HFF-Myc (cell line): ENCODE measurements at regions not wholly inside any gene's neighbourhood (a gene's known extent, or its start where the extent isn't known, plus 50 kb on each side); places are given as distances from the start of the nearest gene placed in this dataset.

ENCODE experiments used
- DNase-seq: peaks from one replicate; pipeline ENCODE4 v3.0.0-alpha.2; 2011; ENCODE audit warnings: low read depth; ENCODE audit errors: extremely low read depth
- H3K4me3 ChIP-seq: replicated peaks from 2 replicates; pipeline ENCODE4 v1.5.1; 2011; ENCODE audit warnings: low read depth, mild to moderate bottlenecking, control low read depth, low read length
- CTCF ChIP-seq: IDR thresholded peaks from 2 replicates; pipeline ENCODE4 v1.5.1; 2012; ENCODE audit warnings: mild to moderate bottlenecking, low read depth, low read length, control low read depth; ENCODE audit errors: missing control alignments

- no peak overlapping the region for H3K4me3 ChIP-seq
- no peak for DNase-seq
- no peak for TF ChIP-seq CTCF
Measured at GRCh38 chrX:106499473-106499872, 112.3 kb upstream of the RADX start.

- DNase-seq = no peak
- no peak overlapping the region for H3K4me3 ChIP-seq
- TF ChIP-seq CTCF = no peak
Measured at GRCh38 chrX:106510713-106511403, 100.9 kb upstream of the RADX start.
